ENCODE measurements at regions not wholly inside any gene's neighbourhood (a gene's known extent, or its start where the extent isn't known, plus 50 kb on each side); places are given as distances from the start of the nearest gene placed in this dataset.

GRCh38 chr22:23409976-23410375 is 170.1 kb downstream of the IGLL1 start:
- TF ChIP-seq, protein P1, sequence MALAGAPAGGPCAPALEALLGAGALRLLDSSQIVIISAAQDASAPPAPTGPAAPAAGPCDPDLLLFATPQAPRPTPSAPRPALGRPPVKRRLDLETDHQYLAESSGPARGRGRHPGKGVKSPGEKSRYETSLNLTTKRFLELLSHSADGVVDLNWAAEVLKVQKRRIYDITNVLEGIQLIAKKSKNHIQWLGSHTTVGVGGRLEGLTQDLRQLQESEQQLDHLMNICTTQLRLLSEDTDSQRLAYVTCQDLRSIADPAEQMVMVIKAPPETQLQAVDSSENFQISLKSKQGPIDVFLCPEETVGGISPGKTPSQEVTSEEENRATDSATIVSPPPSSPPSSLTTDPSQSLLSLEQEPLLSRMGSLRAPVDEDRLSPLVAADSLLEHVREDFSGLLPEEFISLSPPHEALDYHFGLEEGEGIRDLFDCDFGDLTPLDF (CRISPR knock-in tag; IDR thresholded peaks at IDR 0.05): no peak
- no peak for TF ChIP-seq NR3C1 (CRISPR knock-in tag; IDR thresholded peaks at IDR 0.05)
- TF ChIP-seq HOMEZ (CRISPR knock-in tag; IDR thresholded peaks at IDR 0.05): no peak
- TF ChIP-seq CC2D1A (IDR thresholded peaks at IDR 0.05): no peak
- no peak for TF ChIP-seq HCFC1 (IDR thresholded peaks at IDR 0.05; ENCODE audit: low read depth, low read length)
- TF ChIP-seq CTCF (IDR thresholded peaks at IDR 0.05 in 2 of 3, conservative IDR thresholded peaks at IDR 0.05 in 1 of 3; ENCODE audit: insufficient read depth in 2 of 3, low read depth in 1 of 3, low read length in 3 of 3): no peak

All from K562 (cell line).